GM12874 (cell line): ENCODE measurements at regions not wholly inside any gene's neighbourhood (a gene's known extent, or its start where the extent isn't known, plus 50 kb on each side); places are given as distances from the start of the nearest gene placed in this dataset.

Experiments
- CTCF ChIP-seq: IDR thresholded peaks from 2 replicates; pipeline ENCODE4 v1.5.1; 2011; ENCODE audit warnings: low read depth, mild to moderate bottlenecking, control low read depth, low read length, moderate library complexity; ENCODE audit not compliant: insufficient read depth

- TF ChIP-seq CTCF = peak; percentile 85
Observed at GRCh38 chr18:2104620-2105462, 466.5 kb downstream of the METTL4 start.

- no peak for TF ChIP-seq CTCF
Observed at GRCh38 chr18:2108591-2108990, 462.7 kb downstream of the METTL4 start.

- TF ChIP-seq CTCF = no peak
Observed at GRCh38 chr18:2111456-2111855, 459.8 kb downstream of the METTL4 start.

- TF ChIP-seq CTCF = no peak
Observed at GRCh38 chr18:2112435-2113045, 458.8 kb downstream of the METTL4 start.

GRCh38 chr18:2114289-2114688 is 457.0 kb downstream of the METTL4 start:
- TF ChIP-seq CTCF = no peak

- no peak for TF ChIP-seq CTCF
Observed at GRCh38 chr18:2114765-2115164, 456.5 kb downstream of the METTL4 start.

GRCh38 chr18:2121224-2121623 is 450.1 kb downstream of the METTL4 start:
- TF ChIP-seq CTCF = no peak
